GM12892 (cell line): ENCODE measurements at regions not wholly inside any gene's neighbourhood (a gene's known extent, or its start where the extent isn't known, plus 50 kb on each side); places are given as distances from the start of the nearest gene placed in this dataset.

Experiments used
- POLR2A ChIP-seq: IDR thresholded peaks from 2 replicates; pipeline ENCODE4 v1.6.1; 2011; ENCODE audit warnings: low read depth, low read length, control low read depth
- POLR2AphosphoS5 ChIP-seq: IDR thresholded peaks from 2 replicates; pipeline ENCODE4 v1.6.1; 2011; ENCODE audit warnings: low read depth, low read length, control low read depth
- TAF1 ChIP-seq: IDR thresholded peaks from 2 replicates; pipeline ENCODE4 v1.6.1; 2011; ENCODE audit warnings: low read depth, mild to moderate bottlenecking, control low read depth, low read length, borderline replicate concordance

DNA sequence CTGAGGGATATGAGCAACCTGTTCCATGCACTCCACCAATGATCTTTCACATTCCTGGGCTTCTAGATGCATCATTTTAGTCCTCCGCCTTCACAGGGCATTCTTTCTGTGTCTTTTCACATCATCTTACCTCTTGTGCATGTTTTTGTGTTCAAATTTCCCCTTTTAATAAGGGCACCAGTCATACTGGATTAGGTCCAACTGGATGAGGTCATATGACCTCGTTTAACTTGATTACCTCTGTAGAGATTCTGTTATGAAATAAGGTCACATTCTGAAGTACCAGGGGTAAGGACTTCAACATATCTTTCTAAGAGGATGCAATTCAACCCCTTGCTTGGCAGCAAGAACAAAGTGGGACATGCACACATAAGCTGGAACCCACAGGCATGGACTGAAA, 335.3 kb upstream of the TLE4 start:
- no peak for TF ChIP-seq POLR2A
- no peak for TF ChIP-seq POLR2AphosphoS5
- no peak for TF ChIP-seq TAF1
